B cell (primary cell): ENCODE measurements at regions not wholly inside any gene's neighbourhood (a gene's known extent, or its start where the extent isn't known, plus 50 kb on each side); places are given as distances from the start of the nearest gene placed in this dataset.

Source experiments
- ATAC-seq: fragments of 200-7000 bp; cut with Tn5 transposase; one replicate; pipeline ENCODE4 v1.10.0; 2021; ENCODE audit warnings: low read depth, mild to moderate bottlenecking, moderate number of reproducible peaks, moderate library complexity
- CTCF ChIA-PET: fragments of 350-600 bp; sonication (Branson Sonifier 250); formaldehyde crosslinking; loops from one replicate; lab custom pipeline; 2021; ENCODE audit warnings: antibody characterized with exemption, inconsistent platforms; lab: Charles Lee
- POLR2A ChIA-PET: fragments of 350-600 bp; sonication (Branson Sonifier 250); formaldehyde crosslinking; loops from one replicate; lab custom pipeline; 2021; ENCODE audit warnings: antibody characterized with exemption; lab: Charles Lee
- DNase-seq: peaks from one replicate; pipeline ENCODE4 v3.0.0; 2013
- H2AFZ ChIP-seq: 2 replicates; pipeline ENCODE4 v1.6.1; 2012; ENCODE audit warnings: mild to moderate bottlenecking, low read depth, low read length; ENCODE audit not compliant: insufficient read depth, poor library complexity, severe bottlenecking
- H3K27ac ChIP-seq, 2 donors: 1 replicate in 1 of 2; 2 replicates in 1 of 2; pipeline ENCODE4 v1.5.1; 2012 to 2013; ENCODE audit warnings: low read length in 2 of 2, mild to moderate bottlenecking in 2 of 2, moderate library complexity in 1 of 2
- H3K27me3 ChIP-seq, 4 experiments: fragments of 200-600 bp in 1 of 4; sonication (generic) in 1 of 4; replicated peaks in 1 of 4; 1 replicate in 2 of 4; 2 replicates in 2 of 4; pipeline versions ENCODE4 v1.6.1 to v1.7.0; 2013 to 2016; ENCODE audit warnings: low read length in 3 of 4, mild to moderate bottlenecking in 2 of 4, mixed read lengths in 1 of 4, moderate library complexity in 1 of 4; ENCODE audit not compliant: insufficient read depth in 4 of 4, control insufficient read depth in 3 of 4; ENCODE audit errors: control extremely low read depth in 1 of 4
- H3K36me3 ChIP-seq, 2 experiments: replicated peaks in 1 of 2; 1 replicate in 1 of 2; 2 replicates in 1 of 2; pipeline versions ENCODE4 v1.6.1 to v1.7.1; 2013; ENCODE audit warnings: low read length in 1 of 2; ENCODE audit not compliant: insufficient read depth in 2 of 2, control insufficient read depth in 1 of 2; ENCODE audit errors: control extremely low read depth in 1 of 2, extremely low read depth in 1 of 2
- H3K4me1 ChIP-seq, 2 donors: fragments of 200-600 bp in 1 of 2; sonication (generic) in 1 of 2; 1 replicate in 1 of 2; 2 replicates in 1 of 2; pipeline versions ENCODE4 v1.5.1 to v1.6.1; 2013 to 2017; ENCODE audit warnings: low read length in 2 of 2; ENCODE audit not compliant: control insufficient read depth in 2 of 2, insufficient read depth in 2 of 2
- H3K4me2 ChIP-seq: replicated peaks from 2 replicates; pipeline ENCODE3; 2012; ENCODE audit warnings: mild to moderate bottlenecking, low read depth, low read length; ENCODE audit not compliant: poor library complexity, severe bottlenecking
- H3K4me3 ChIP-seq, 5 experiments: fragments of 200-600 bp in 1 of 5; sonication (generic) in 1 of 5; 1 replicate in 3 of 5; 2 replicates in 2 of 5; pipeline versions ENCODE4 v1.5.1 to v1.7.0; 2011 to 2016; ENCODE audit warnings: low read length in 4 of 5, mild to moderate bottlenecking in 4 of 5, low read depth in 2 of 5, control low read depth in 1 of 5, moderate library complexity in 1 of 5; ENCODE audit not compliant: insufficient read depth in 1 of 5; ENCODE audit errors: control extremely low read depth in 1 of 5, extremely low read depth in 1 of 5
- H3K79me2 ChIP-seq: fragments of 200-600 bp; sonication (generic); one replicate; pipeline ENCODE4 v1.6.0; 2016; ENCODE audit warnings: low read length; ENCODE audit not compliant: control insufficient read depth, insufficient read depth
- H3K9ac ChIP-seq: fragments of 200-600 bp; sonication (generic); 2 replicates; pipeline ENCODE4 v1.6.1; 2017; ENCODE audit warnings: mild to moderate bottlenecking, low read length, moderate library complexity
- H3K9me3 ChIP-seq, 3 donors: one replicate each; pipeline versions ENCODE4 v1.6.1 to v1.7.1; 2013; ENCODE audit warnings: low read length in 2 of 3; ENCODE audit not compliant: control insufficient read depth in 2 of 3, insufficient read depth in 1 of 3; ENCODE audit errors: control extremely low read depth in 1 of 3
- H4K20me1 ChIP-seq: 2 replicates; pipeline ENCODE4 v1.6.0; 2012; ENCODE audit warnings: mild to moderate bottlenecking, low read length; ENCODE audit not compliant: insufficient read depth, control insufficient read depth, poor library complexity, severe bottlenecking
- H3K27ac Mint-ChIP-seq: one replicate; pipeline ENCODE4 v1.8.0; 2021; ENCODE audit warnings: mixed read lengths
- H3K27me3 Mint-ChIP-seq: one replicate; pipeline ENCODE4 v1.8.0; 2021; ENCODE audit warnings: mixed read lengths
- H3K4me1 Mint-ChIP-seq: one replicate; pipeline ENCODE4 v1.8.0; 2021; ENCODE audit warnings: mixed read lengths
- H3K4me3 Mint-ChIP-seq: one replicate; pipeline ENCODE4 v1.8.0; 2021; ENCODE audit warnings: mixed read lengths
- H3K9me3 Mint-ChIP-seq: one replicate; pipeline ENCODE4 v1.8.0; 2022; ENCODE audit warnings: mixed read lengths; ENCODE audit not compliant: insufficient read depth
- CTCF ChIP-seq: fragments of 200-600 bp; IDR thresholded peaks from one replicate; pipeline ENCODE4 v1.8.0; 2022; ENCODE audit warnings: antibody characterized with exemption, mild to moderate bottlenecking
- EZH2 ChIP-seq: IDR thresholded peaks from 2 replicates; pipeline ENCODE4 v1.6.1; 2012; ENCODE audit warnings: borderline replicate concordance, low read depth, mild to moderate bottlenecking, moderate library complexity, low read length; ENCODE audit not compliant: insufficient read depth, poor library complexity, severe bottlenecking
- WGBS: methylation state at CpG from one replicate; pipeline ENCODE4 v1.1.5; 2013; ENCODE audit warnings: missing lambda C conversion rate; ENCODE audit not compliant: insufficient coverage; 5-methylcytosine and 5-hydroxymethylcytosine counted together
- intact Hi-C: fragments of 100-400 bp; cut with micrococcal nuclease; formaldehyde crosslinking; loops from one replicate; pipeline ENCODE4 v1.10.0; 2022

- no peak for DNase-seq
- Histone ChIP-seq H2AFZ (no peak overlapping the region), H3K4me2 (no peak overlapping the region), H3K4me1 (no peaks in the 10 kb centered on the region), H3K79me2 (no peaks in the 10 kb centered on the region), H4K20me1 (no peaks in the 10 kb centered on the region), H3K9me3 (no peaks in the 10 kb centered on the region), H3K36me3 (no peaks in the 10 kb centered on the region), H3K4me3 (no peak overlapping the region), H3K27me3 (no peaks in the 10 kb centered on the region), H3K27ac (no peak overlapping the region), H3K9ac (no peak overlapping the region)
- H3K27me3 Mint-ChIP-seq, result peaks cover 9% of the 10 kb centered on the region
- TF ChIP-seq CTCF (no peak), EZH2 (no peak)
- intact Hi-C loops, result no loop called here
- CTCF ChIA-PET, result no interaction called here
- no peak overlapping the region for H3K4me3 Mint-ChIP-seq
- no peaks in the 10 kb centered on the region for H3K4me1 Mint-ChIP-seq
- POLR2A ChIA-PET, result no interaction called here
- no peaks in the 10 kb centered on the region for H3K9me3 Mint-ChIP-seq
- no peak for ATAC-seq
- 67% methylated on average over 1 of the region's 3 CpGs for WGBS
- no peak overlapping the region for H3K27ac Mint-ChIP-seq
Observed at GRCh38 chr4:145308598-145308997, 128.2 kb upstream of the OTUD4 start.

DNA sequence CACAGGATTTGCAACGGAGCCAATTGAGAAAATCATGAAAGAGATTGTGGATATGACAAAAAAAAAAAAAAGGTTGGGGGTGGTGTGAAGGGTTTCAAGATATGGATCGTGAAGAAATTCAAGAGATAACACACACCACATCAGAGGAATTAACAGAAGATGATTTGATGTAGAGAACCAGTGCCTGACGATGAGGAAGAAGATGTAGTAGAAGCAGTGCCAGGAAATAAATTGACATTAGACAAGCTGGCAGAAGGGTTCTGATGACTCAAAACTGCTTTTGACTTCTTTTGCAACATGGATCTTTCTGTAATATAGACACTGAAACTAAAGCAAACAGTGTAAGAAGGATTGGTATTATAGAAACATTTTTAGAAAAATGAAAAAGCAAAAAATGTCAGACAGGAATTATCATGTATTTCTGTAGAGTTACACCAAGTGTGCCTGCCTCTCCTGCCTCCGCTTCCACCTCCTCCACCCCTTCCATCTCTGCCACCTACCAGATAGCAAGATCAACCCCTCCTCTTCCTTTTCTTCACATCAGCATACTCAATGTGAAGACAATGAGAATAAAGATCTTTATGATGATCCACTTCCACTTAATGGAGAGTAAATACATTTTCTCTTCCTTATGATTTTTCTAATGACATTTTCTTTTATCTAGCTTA, 127.5 kb upstream of the OTUD4 start:
- no CpG with 5 or more reads among the region's 4 CpGs for WGBS
- TF ChIP-seq EZH2, result no peak
- no peak for TF ChIP-seq CTCF
- peaks cover 0 to 2% (median 0%) of the 10 kb centered on the region in 4 experiments for H3K27me3 ChIP-seq
- ChIA-PET POLR2A (no interaction called here), CTCF (no interaction called here)
- DNase-seq (no peak), ATAC-seq (no peak)
- no peak overlapping the region for H3K9ac ChIP-seq
- H2AFZ ChIP-seq, result no peak overlapping the region
- H3K36me3 ChIP-seq, result no peaks in the 10 kb centered on the region
- no peak overlapping the region for H3K27ac Mint-ChIP-seq
- peaks cover 12% of the 10 kb centered on the region for H3K27me3 Mint-ChIP-seq
- no peak overlapping the region for H3K4me3 ChIP-seq
- H3K4me3 Mint-ChIP-seq, result no peak overlapping the region
- H3K4me2 ChIP-seq, result no peak overlapping the region
- H3K4me1 ChIP-seq, result no peaks in the 10 kb centered on the region
- H3K4me1 Mint-ChIP-seq, result no peaks in the 10 kb centered on the region
- H3K9me3 Mint-ChIP-seq, result no peaks in the 10 kb centered on the region
- intact Hi-C loops, result no loop called here
- H3K9me3 ChIP-seq, result no peaks in the 10 kb centered on the region
- H3K79me2 ChIP-seq, result no peaks in the 10 kb centered on the region
- no peak overlapping the region for H3K27ac ChIP-seq
- H4K20me1 ChIP-seq, result no peaks in the 10 kb centered on the region
